Fibroblast of lung (primary cell): ENCODE measurements at regions not wholly inside any gene's neighbourhood (a gene's known extent, or its start where the extent isn't known, plus 50 kb on each side); places are given as distances from the start of the nearest gene placed in this dataset.

Source experiments
- DNase-seq, 2 donors: peaks; one replicate each; pipeline versions ENCODE4 v3.0.0 to v3.0.0-alpha.2; 2010; ENCODE audit warnings: low read depth in 2 of 2
- H2AFZ ChIP-seq: 2 replicates; pipeline ENCODE4 v1.5.1; 2012; ENCODE audit warnings: low read length, control low read depth, inconsistent platforms
- H3K27ac ChIP-seq: 2 replicates; pipeline ENCODE4 v1.5.1; 2011; ENCODE audit warnings: low read length, control low read depth; ENCODE audit not compliant: insufficient read depth
- H3K27me3 ChIP-seq: 2 replicates; pipeline ENCODE4 v1.5.1; 2011; ENCODE audit warnings: mild to moderate bottlenecking, low read length; ENCODE audit not compliant: control insufficient read depth, insufficient read depth
- H3K36me3 ChIP-seq: 2 replicates; pipeline ENCODE4 v1.5.1; 2011; ENCODE audit warnings: low read length; ENCODE audit not compliant: control insufficient read depth, insufficient read depth
- H3K4me1 ChIP-seq: 2 replicates; pipeline ENCODE4 v1.5.1; 2011; ENCODE audit warnings: low read length; ENCODE audit not compliant: control insufficient read depth, insufficient read depth; ENCODE audit errors: extremely low read depth
- H3K4me2 ChIP-seq: 2 replicates; pipeline ENCODE4 v1.5.1; 2011; ENCODE audit warnings: low read length, control low read depth; ENCODE audit not compliant: insufficient read depth; ENCODE audit errors: extremely low read depth
- H3K4me3 ChIP-seq, 4 experiments: fragments of 200-600 bp in 1 of 4; sonication (generic) in 1 of 4; replicated peaks in 1 of 4; 2 replicates each; pipeline ENCODE4 v1.5.1; 2011 to 2016; ENCODE audit warnings: low read length in 4 of 4, low read depth in 3 of 4, mild to moderate bottlenecking in 3 of 4, control low read depth in 2 of 4, inconsistent platforms in 1 of 4, mixed read lengths in 1 of 4; ENCODE audit not compliant: insufficient read depth in 1 of 4; ENCODE audit errors: control extremely low read depth in 1 of 4
- H3K79me2 ChIP-seq: 2 replicates; pipeline ENCODE4 v1.5.1; 2012; ENCODE audit warnings: mild to moderate bottlenecking, low read length, inconsistent platforms; ENCODE audit not compliant: control insufficient read depth, insufficient read depth
- H3K9ac ChIP-seq: 2 replicates; pipeline ENCODE4 v1.5.1; 2011; ENCODE audit warnings: mild to moderate bottlenecking, low read length, control low read depth; ENCODE audit not compliant: insufficient read depth
- H3K9me3 ChIP-seq: 2 replicates; pipeline ENCODE4 v1.5.1; 2012; ENCODE audit warnings: low read depth, low read length; ENCODE audit not compliant: control insufficient read depth, insufficient read depth
- H4K20me1 ChIP-seq: 2 replicates; pipeline ENCODE4 v1.5.1; 2011; ENCODE audit warnings: low read length; ENCODE audit not compliant: control insufficient read depth, insufficient read depth; ENCODE audit errors: extremely low read depth
- EZH2 ChIP-seq: IDR thresholded peaks from 2 replicates; pipeline ENCODE4 v1.5.1; 2012; ENCODE audit warnings: low read length, control low read depth, mild to moderate bottlenecking; ENCODE audit errors: missing control alignments
- TF ChIP-seq, protein P1 (sequence below), 2 donors: IDR thresholded peaks in 1 of 2; conservative IDR thresholded peaks in 1 of 2; 1 replicate in 1 of 2; 2 replicates in 1 of 2; pipeline ENCODE4 v1.5.1; 2011 to 2012; ENCODE audit warnings: low read length in 2 of 2, control low read depth in 1 of 2, inconsistent platforms in 1 of 2, low read depth in 1 of 2, mild to moderate bottlenecking in 1 of 2

DNA sequence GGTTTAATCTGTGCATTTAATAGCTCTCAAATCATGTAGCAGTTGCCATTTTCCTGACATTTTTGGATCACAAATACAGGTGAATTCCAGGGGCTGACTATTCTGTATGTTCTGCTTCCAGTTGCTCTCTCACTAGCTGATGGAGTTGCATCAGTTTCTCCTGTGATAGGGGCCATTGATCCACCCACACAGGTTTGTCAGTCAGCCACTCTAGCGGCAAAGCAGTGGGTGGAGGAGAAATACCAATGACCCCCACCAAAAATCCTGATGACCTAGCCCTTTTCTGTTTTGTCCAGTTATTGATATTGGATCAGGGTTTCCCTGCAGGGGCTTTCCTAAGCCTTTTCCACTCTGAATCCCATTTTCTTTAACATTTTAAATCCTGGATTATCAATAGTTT lies 72.3 kb upstream of the BTN3A2 start:
- no peak for DNase-seq
- no peaks in the 10 kb centered on the region for H4K20me1 ChIP-seq
- no peak overlapping the region for H2AFZ ChIP-seq
- no peaks in the 10 kb centered on the region for H3K79me2 ChIP-seq
- no peaks in the 10 kb centered on the region for H3K27me3 ChIP-seq
- no peaks in the 10 kb centered on the region for H3K9me3 ChIP-seq
- TF ChIP-seq, protein P1, sequence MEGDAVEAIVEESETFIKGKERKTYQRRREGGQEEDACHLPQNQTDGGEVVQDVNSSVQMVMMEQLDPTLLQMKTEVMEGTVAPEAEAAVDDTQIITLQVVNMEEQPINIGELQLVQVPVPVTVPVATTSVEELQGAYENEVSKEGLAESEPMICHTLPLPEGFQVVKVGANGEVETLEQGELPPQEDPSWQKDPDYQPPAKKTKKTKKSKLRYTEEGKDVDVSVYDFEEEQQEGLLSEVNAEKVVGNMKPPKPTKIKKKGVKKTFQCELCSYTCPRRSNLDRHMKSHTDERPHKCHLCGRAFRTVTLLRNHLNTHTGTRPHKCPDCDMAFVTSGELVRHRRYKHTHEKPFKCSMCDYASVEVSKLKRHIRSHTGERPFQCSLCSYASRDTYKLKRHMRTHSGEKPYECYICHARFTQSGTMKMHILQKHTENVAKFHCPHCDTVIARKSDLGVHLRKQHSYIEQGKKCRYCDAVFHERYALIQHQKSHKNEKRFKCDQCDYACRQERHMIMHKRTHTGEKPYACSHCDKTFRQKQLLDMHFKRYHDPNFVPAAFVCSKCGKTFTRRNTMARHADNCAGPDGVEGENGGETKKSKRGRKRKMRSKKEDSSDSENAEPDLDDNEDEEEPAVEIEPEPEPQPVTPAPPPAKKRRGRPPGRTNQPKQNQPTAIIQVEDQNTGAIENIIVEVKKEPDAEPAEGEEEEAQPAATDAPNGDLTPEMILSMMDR (conservative IDR thresholded peaks at IDR 0.05 in 1 of 2, IDR thresholded peaks at IDR 0.05 in 1 of 2; ENCODE audit: low read depth in 1 of 2, low read length in 2 of 2): no peak
- TF ChIP-seq EZH2: no peak
- H3K27ac ChIP-seq: no peak overlapping the region
- H3K9ac ChIP-seq: no peak overlapping the region
- H3K4me1 ChIP-seq: peaks cover 5% of the 10 kb centered on the region
- no peak overlapping the region for H3K4me3 ChIP-seq
- H3K4me2 ChIP-seq: no peak overlapping the region
- no peaks in the 10 kb centered on the region for H3K36me3 ChIP-seq

DNA sequence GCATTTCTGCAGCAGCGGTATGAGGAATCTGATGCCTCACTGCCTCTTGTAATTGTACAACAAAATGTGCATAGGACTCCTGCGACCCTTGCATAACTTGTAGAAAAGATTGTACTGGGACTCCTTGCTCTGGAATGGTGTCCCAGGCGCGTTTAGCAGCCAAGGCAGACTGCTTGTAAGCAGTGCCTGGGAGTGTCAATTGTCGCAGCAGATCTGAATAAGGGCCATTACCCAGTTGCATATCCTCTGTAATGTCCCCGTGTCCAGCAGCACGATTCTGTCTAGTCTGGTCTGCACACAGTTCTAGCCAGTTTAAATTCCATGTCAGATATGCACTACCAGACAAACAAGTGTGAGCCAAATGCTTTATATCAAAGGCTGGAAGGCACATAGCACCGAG lies 70.7 kb upstream of the BTN3A2 start:
- Histone ChIP-seq H3K27ac (no peak overlapping the region), H2AFZ (no peak overlapping the region), H3K4me2 (no peak overlapping the region), H3K27me3 (no peaks in the 10 kb centered on the region), H4K20me1 (no peaks in the 10 kb centered on the region), H3K4me3 (no peak overlapping the region), H3K9me3 (no peaks in the 10 kb centered on the region), H3K79me2 (no peaks in the 10 kb centered on the region), H3K9ac (no peak overlapping the region), H3K4me1 (peaks cover 5% of the 10 kb centered on the region), H3K36me3 (no peaks in the 10 kb centered on the region)
- TF ChIP-seq, protein P1 (conservative IDR thresholded peaks at IDR 0.05 in 1 of 2, IDR thresholded peaks at IDR 0.05 in 1 of 2; ENCODE audit: low read depth in 1 of 2, low read length in 2 of 2): no peak
- TF ChIP-seq EZH2: no peak
- DNase-seq: no peak

DNA sequence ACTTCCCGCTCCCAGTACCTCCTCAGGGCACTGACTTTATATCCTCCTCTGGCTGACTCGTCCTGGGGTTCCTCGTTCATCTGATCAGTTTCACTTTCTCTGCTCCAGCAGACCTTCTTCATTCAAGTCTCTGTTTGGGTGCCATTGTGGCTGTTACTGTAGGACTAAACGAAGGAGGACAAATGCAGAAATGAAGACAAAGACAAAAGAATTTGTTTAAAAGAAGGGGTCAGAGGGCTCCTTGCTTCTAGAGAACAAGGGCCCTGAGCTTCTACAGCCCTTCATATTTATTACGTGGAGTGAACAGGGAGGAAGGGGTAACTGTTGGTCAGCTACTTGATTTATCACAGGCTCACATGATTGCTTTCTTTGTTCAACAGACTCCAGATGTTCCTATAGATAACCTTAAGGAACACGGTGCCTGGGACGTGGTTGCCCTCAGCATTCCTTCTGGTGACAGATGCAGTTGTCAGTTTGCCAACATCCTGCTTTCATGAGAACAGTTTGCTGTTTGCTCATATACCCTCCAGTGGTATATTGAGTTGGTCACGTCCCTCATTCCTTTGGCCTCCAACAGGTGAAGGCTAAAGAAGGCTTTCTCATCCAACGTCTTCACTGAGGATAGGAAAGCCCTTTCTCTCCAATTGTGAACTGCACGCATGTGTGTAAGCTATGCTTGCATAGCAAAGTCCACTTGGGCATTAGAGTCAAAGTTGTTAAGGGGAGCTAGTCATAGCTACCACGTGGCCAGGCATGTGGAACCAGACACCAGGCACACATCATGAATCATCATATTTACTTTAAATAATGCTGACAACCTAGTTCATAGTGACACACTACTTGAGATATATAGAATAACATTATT lies 69.1 kb upstream of the BTN3A2 start:
- no peaks in the 10 kb centered on the region for H3K27me3 ChIP-seq
- H2AFZ ChIP-seq: no peak overlapping the region
- peak; percentile 77 to 90 for DNase-seq
- peak overlapping the region; percentile 2 for H3K27ac ChIP-seq
- no peaks in the 10 kb centered on the region for H3K36me3 ChIP-seq
- peaks cover 5% of the 10 kb centered on the region for H3K4me1 ChIP-seq
- no peak overlapping the region for H3K4me3 ChIP-seq
- no peaks in the 10 kb centered on the region for H3K9me3 ChIP-seq
- H4K20me1 ChIP-seq: no peaks in the 10 kb centered on the region
- peak overlapping the region; percentile 41 for H3K4me2 ChIP-seq
- H3K9ac ChIP-seq: no peak overlapping the region
- H3K79me2 ChIP-seq: no peaks in the 10 kb centered on the region
- no peak for TF ChIP-seq EZH2
- TF ChIP-seq, protein P1 (conservative IDR thresholded peaks at IDR 0.05 in 1 of 2, IDR thresholded peaks at IDR 0.05 in 1 of 2; ENCODE audit: low read depth in 1 of 2, low read length in 2 of 2): no peak
